ENCODE measurements at regions not wholly inside any gene's neighbourhood (a gene's known extent, or its start where the extent isn't known, plus 50 kb on each side); places are given as distances from the start of the nearest gene placed in this dataset.

DNA sequence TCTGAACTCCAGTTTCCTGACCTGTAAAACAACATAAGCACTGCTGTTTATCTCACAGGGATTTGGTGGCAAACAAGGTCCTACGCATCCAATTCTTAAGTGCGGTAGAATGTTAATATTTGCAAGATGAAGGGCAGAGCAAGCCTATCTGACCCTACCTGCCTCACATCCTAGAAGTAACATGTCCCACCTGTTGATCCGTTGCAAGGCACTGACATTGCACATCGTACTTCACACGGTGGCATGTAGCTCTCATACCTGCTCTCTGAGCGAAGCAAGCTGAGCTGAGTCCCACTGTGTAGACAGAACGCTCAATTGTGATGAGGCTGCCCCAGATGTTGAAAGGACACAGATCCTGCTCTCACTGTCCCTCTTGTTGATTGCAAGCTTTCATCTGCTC is 154.7 kb upstream of the PDE10A start:
- TF ChIP-seq JUND (IDR thresholded peaks at IDR 0.05; ENCODE audit: low read depth) = no peak
- no peak for DNase-seq (ENCODE audit: low read depth in 1 of 2, low spot score in 1 of 2)
- in situ Hi-C loops (cut with HindIII; ENCODE audit: low pct_unique_long_range_greater_than_20kb, low sequenced_read_pairs) = no loop called here

GRCh38 chr6:165817148-165817547 is 154.1 kb upstream of the PDE10A start:
- no peak for DNase-seq (ENCODE audit: low read depth in 1 of 2, low spot score in 1 of 2)
- in situ Hi-C loops (cut with HindIII; ENCODE audit: low pct_unique_long_range_greater_than_20kb, low sequenced_read_pairs) = no loop called here
- TF ChIP-seq JUND (IDR thresholded peaks at IDR 0.05; ENCODE audit: low read depth) = no peak

DNA sequence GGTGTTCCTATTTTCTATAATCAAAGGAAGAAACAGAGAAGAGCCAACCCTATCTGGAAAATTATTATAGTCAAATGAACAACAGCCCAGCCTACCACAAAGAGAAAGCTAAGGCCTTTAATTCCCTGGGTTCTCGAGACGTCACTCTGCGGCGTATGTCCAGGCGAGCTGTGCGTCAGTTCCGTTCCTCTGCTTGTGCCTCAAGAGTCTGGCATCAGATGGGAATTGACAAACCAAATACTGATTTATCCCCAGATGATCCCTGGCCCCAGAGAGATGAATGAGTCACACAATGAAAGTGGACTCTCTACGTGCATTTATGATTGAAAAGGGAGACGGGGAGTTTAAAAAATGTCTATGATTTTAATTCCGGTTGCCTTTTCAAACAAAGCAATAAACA is 151.6 kb upstream of the PDE10A start:
- no peak for DNase-seq (ENCODE audit: low read depth in 1 of 2, low spot score in 1 of 2)
- no peak for TF ChIP-seq JUND (IDR thresholded peaks at IDR 0.05; ENCODE audit: low read depth)
- in situ Hi-C loops (cut with HindIII; ENCODE audit: low pct_unique_long_range_greater_than_20kb, low sequenced_read_pairs) = no loop called here

GRCh38 chr6:165811512-165811911 is 148.5 kb upstream of the PDE10A start:
- DNase-seq (ENCODE audit: low read depth in 1 of 2, low spot score in 1 of 2) = no peak
- TF ChIP-seq JUND (IDR thresholded peaks at IDR 0.05; ENCODE audit: low read depth) = no peak
- in situ Hi-C loops (cut with HindIII; ENCODE audit: low pct_unique_long_range_greater_than_20kb, low sequenced_read_pairs) = no loop called here

DNA sequence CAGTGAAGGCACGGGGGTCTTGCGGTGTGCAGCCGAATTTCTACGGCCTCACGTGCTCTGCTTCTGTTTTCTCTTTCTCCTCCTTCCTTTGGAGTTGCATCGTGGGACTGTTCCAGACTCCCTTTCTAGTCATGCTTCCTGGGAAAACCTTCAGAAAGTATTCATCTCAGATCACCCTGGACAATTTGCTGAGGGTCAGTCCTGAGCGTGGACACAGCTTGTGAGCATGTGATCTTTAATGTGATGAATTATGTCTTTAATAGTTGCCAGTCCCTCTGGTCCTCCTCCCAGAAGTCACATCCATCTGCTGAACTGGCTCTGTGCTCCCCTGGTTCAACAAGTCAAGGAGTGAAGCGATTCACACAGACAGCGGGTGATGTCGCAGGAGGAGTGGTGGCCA is 145.0 kb upstream of the PDE10A start:
- in situ Hi-C loops (cut with HindIII; ENCODE audit: low pct_unique_long_range_greater_than_20kb, low sequenced_read_pairs) = no loop called here
- TF ChIP-seq JUND (IDR thresholded peaks at IDR 0.05; ENCODE audit: low read depth) = no peak
- DNase-seq (ENCODE audit: low read depth in 1 of 2, low spot score in 1 of 2) = no peak

- DNase-seq (ENCODE audit: low read depth in 1 of 2, low spot score in 1 of 2) = no peak
- in situ Hi-C loops (cut with HindIII; ENCODE audit: low pct_unique_long_range_greater_than_20kb, low sequenced_read_pairs) = no loop called here
- no peak for TF ChIP-seq JUND (IDR thresholded peaks at IDR 0.05; ENCODE audit: low read depth)
Measured at GRCh38 chr6:165807249-165807960, 144.4 kb upstream of the PDE10A start.

DNA sequence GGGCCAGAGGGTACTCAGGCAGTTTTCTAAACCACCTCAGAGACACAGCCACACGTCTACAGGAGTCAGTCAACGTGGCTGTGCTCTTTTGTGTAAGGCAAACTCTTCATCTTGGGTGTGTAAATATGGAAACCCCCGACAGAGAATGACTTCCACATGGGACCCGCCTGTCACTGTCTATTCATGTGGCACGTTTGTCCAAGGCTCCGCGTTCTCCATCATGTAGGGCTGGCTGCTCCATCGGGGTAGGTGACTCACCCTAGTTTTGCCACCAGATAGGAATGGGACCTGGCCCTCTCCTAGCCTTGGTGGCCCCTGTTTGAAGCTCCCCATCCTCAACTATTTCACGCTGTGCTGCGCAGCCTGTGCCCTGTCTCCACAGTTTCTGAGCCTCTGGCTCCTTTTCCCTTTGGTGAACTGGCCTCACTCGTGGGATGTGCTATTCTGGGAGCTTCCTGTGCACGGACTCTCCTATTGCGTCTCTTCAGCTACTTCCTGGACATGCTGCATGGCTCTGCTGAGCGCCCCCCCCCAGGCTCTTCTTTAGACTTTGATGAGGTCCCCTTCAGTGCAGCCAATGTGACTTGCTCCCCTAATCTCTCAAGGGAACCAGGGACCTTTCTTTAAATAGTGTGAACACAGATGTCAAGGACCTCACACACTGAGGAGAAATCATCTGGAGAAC is 143.2 kb upstream of the PDE10A start:
- in situ Hi-C loops (cut with HindIII; ENCODE audit: low pct_unique_long_range_greater_than_20kb, low sequenced_read_pairs) = no loop called here
- TF ChIP-seq JUND (IDR thresholded peaks at IDR 0.05; ENCODE audit: low read depth) = no peak

DNA sequence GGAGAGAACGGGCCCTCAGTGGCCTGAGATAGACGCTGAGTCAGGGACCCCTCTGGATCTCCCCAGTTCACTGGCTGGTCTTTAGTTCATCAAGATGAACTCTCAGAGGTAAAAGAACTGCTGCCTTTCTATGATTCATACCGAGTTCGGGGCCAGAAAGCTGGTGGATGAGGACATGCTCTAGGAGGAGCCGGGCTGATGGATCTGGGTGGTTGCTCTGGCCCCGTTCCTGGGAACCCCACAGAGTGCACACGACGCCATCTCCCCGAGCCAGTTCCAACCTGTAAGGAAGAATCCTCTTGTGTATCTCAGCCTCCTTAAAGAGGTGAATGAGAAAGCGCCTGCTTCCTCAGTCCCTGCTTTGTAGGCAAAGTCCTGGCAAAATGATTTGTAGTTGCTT is 142.6 kb upstream of the PDE10A start:
- no peak for DNase-seq (ENCODE audit: low read depth in 1 of 2, low spot score in 1 of 2)

More for the DNA sequence above, 143.2 kb upstream of the PDE10A start:
- no peak for DNase-seq (ENCODE audit: low read depth in 1 of 2, low spot score in 1 of 2)

DNA sequence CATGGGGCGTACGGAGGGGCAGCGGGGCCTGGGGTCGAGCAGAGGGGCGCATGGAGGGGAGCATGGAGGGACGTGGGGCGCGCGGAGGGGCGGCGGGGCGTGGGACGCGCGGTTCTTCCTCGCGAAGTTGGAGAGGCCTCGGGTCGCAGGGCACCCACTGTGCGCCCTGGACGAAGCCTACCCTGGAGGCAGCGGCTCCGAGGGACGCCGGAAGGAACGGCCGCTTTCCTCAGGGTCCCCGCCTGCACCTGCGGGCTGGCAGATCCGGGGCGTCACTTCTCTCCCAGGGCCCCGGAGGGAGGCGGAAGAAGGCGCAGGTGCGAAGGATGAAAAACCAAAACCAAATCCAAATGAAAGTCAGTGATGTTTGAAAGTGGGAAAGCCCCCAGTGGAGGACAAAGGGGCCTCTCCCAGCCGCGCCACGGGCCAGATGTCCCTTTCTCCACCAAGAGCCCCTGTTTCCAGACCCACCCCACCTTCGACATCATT is 142.1 kb upstream of the PDE10A start:
- in situ Hi-C loops (cut with HindIII; ENCODE audit: low pct_unique_long_range_greater_than_20kb, low sequenced_read_pairs) = no loop called here
- no peak for TF ChIP-seq JUND (IDR thresholded peaks at IDR 0.05; ENCODE audit: low read depth)
- DNase-seq (ENCODE audit: low read depth in 1 of 2, low spot score in 1 of 2) = no peak

More for the DNA sequence above, 142.6 kb upstream of the PDE10A start:
- in situ Hi-C loops (cut with HindIII; ENCODE audit: low pct_unique_long_range_greater_than_20kb, low sequenced_read_pairs) = no loop called here
- no peak for TF ChIP-seq JUND (IDR thresholded peaks at IDR 0.05; ENCODE audit: low read depth)

DNA sequence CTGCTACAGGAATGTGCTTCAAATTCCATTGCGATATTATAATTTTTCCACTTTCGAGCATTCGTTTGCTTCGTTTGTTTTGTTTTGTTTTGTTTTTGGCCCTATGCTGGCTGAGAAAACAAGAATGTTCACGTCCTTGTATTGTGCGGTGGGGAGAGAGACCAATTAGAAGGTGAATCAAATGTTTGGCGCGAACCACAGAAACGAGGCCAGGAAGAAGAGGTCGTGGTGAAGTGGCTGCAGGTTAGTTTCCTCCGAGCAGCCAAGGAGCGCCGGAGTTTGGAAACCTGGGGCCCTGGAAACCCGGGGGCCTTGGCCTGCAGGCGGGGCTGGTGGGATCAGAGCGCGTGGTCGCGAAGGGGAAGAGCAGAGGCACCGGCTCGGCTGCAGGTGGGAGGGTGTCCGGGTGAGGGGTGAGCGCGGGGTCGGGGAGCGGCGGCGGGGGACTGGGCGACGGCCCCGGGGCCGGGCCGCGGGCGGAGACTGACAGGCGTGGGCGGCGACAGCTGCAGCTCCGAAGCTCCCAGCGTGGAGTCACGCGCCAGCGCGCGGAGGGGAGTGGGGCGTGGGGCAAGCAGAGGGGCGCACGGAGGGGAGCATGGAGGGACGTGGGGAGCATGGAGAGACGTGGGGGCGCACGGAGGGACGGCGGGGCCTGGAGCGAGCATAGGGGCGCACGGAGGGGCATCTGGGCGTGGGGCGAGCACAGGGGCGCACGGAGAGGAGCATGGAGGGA is 141.5 kb upstream of the PDE10A start:
- in situ Hi-C loops (cut with HindIII; ENCODE audit: low pct_unique_long_range_greater_than_20kb, low sequenced_read_pairs) = no loop called here
- DNase-seq (ENCODE audit: low read depth in 1 of 2, low spot score in 1 of 2) = no peak
- TF ChIP-seq JUND (IDR thresholded peaks at IDR 0.05; ENCODE audit: low read depth) = no peak

DNA sequence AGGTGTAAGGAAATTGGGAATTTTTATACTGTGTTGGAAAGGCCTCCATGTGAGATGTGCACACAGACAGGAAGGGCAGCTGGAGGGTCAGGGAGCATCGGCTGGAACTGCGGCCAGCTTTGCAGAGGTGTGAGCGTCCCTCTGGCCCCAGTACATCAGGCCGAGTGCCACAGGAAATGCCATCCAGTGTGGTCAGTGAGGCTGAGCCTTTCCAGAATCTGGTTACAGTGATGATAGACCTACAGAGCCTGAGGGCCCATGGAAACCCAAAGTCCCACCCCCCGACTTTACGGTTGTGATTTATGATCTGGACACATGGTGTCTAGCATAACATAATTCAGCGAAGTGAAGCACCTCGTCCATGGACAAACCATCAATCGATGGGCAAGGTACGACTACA is 137.3 kb upstream of the PDE10A start:
- in situ Hi-C loops (cut with HindIII; ENCODE audit: low pct_unique_long_range_greater_than_20kb, low sequenced_read_pairs) = no loop called here
- no peak for DNase-seq (ENCODE audit: low read depth in 1 of 2, low spot score in 1 of 2)
- no peak for TF ChIP-seq JUND (IDR thresholded peaks at IDR 0.05; ENCODE audit: low read depth)

DNA sequence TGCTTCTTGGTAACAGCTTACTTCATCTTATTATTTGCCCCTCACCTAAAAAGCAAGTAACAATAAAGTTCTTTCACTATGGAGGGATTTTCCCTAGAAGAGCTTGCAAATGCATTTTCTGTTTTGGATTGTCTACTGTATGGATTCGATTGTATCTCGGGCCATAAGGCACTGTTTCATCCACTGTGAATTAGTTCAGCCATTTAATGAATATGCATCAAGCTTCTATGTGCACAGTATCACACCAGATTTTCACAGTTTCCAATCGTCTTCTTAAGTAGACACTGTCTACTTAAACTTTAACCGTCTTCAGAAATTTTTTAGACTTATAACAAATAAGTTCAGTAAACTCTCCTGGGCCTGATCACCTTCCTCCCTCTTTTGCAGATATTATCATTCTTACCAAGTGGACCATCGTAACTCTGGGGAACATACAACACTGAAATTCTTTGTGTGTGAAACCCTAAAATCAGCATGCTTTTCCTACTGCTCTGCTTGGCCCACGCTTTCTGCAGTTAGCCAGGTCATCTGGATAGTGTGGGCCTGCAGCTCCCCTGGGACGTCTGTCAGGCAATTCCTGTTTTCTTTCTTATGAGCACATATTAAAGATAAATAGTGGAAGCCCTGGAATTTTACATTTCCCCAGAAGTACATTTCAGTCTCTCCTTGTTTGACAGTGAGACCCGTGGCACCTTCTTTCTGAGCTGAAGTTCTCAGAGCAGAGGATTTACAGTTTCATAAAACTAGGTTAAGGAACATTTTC is 136.5 kb upstream of the PDE10A start:
- in situ Hi-C loops (cut with HindIII; ENCODE audit: low pct_unique_long_range_greater_than_20kb, low sequenced_read_pairs) = no loop called here
- no peak for DNase-seq (ENCODE audit: low read depth in 1 of 2, low spot score in 1 of 2)
- TF ChIP-seq JUND (IDR thresholded peaks at IDR 0.05; ENCODE audit: low read depth) = no peak

Data from T47D (cell line).